NCI-H1930 (cell line): ENCODE measurements at regions not wholly inside any gene's neighbourhood (a gene's known extent, or its start where the extent isn't known, plus 50 kb on each side); places are given as distances from the start of the nearest gene placed in this dataset.
"Not testable (repeated sequence)": the region's sequence is repeated elsewhere in the genome, so short reads cannot be mapped to it uniquely, and the experiment has no call there.

ENCODE experiments used
- DNase-seq, 2 experiments: peaks; one replicate each; lab custom pipeline; 2025; lab: John Stamatoyannopoulos, UW

DNA sequence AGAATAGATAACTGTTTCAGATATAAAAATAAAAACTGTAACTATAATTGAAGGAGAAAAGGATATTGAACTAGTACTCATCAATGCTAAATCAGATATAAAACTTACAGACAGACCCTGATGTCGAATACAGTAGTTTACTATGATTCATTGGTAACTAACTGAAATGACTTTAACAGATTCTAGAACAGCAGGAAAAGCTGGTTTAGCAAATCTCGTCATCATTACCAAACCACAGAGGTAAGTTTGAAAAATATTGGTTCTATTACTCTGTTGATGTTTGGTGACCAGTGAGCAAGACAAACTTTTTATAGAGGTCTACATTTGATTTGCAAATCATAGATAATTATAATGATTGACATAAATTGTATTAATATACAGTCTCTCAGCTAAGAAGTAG, 551.4 kb upstream of the ADGRL3 start:
- DNase-seq: no peak

DNA sequence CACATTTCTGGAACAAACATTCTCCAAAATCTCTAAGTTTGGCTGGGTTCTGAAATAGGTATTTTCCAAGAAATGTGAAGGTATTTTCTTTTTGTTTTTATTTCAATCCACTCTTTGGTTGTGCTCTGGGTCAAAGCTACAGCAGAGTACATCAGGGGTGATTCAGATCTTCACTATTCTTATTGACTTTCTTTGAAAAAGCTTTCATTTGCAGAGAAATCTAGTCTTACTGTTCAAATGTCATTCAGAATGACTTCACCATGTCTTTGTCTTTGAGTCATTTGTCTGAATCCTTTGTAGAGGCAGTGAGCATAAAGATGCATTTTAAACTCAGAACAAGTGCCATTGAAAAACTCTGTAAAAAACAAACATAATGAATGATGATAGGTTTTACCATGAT, 547.2 kb upstream of the ADGRL3 start:
- DNase-seq: no peak

DNA sequence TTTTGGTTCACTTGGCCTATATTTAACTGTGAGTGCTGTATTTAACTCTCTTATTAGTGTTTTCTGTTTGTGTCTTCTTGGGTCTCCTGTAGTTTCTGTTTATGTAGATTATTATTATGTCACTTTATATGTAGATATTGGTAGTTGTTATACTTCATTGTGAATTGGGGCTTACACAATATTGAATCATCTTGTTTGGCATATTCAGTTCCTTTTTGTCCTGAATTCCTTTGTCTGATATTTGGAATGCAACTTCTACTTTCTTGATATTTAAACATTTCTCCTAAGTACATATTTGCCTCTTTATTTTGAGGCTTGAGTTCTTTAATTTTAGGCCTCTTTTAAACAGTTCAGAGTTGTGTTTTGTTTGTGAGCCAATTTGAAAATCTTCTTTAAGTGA, 544.8 kb upstream of the ADGRL3 start:
- DNase-seq: no peak

DNA sequence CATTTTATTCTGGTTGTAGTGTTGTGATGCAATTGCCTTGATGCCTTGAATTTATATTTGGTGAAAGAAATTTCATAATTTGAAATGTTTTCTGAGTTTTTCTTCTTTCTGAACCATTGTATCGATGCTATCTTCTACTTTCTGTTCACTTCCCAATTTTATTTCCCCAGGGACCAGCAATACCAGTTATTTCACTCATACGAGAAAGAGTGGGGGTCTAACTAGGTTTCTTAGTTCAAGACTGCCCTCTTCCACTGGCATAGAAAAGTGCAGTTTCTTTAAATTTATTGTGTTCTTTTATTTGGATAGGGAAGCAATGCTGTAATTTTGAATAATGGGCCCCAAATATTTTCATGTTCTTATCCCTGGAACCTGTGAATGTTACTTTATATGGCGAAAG, 544.0 kb upstream of the ADGRL3 start:
- DNase-seq: no peak

DNA sequence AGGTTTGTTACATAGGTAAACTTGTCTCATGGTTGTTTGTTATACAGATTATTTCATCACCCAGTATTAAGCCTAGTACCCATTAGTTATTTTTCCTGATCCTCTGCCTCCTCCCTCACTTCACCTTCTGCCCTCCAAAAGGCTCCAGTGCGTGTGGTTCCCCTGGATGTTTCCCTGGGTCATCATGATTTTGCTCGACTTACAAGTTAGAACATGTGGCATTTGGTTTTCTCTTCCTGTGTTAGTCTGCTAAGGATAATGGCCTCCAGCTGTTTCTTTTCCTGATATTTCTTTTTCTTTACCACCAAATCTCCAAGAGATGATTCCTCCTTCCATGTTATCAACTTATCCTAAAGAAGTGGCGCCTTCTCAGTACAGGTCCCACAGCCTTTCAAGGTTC, 543.1 kb upstream of the ADGRL3 start:
- DNase-seq: no peak

DNA sequence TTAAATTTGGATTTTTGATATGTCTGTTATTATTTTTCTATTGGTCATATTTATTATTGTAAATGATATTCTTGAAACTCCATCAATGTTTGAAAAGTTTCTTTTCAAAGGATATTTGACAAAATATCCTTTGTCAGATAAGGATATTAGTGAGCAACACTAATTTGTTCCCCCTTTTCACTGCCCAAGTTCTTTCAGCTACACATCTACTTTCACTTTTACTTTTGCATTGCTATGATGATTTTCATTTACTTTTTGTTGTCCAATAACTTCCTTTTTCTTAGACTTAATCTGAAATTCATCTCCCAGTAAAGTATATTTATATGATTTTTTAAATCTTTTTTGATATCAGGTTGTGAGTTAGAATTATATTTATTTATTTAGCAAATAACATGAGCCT, 542.3 kb upstream of the ADGRL3 start:
- DNase-seq: no peak

DNA sequence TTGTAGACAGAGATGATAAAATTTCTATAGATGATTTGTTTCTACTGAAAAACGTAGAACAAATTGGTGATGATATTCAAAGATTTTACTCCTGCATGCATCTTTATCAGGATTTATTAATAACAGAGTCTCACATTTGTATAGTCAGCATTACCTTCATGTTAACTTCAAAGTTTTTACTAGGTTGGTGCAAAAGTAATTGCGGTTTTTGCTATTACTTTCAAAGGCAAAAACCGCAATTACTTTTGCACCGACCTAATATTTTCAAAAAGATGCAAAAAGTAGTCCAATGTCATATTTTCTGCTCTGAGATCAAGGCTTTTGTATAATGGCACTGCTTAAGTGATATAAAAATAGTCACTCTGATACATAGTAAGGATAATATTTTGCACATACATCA, 536.4 kb upstream of the ADGRL3 start:
- DNase-seq: no peak

DNA sequence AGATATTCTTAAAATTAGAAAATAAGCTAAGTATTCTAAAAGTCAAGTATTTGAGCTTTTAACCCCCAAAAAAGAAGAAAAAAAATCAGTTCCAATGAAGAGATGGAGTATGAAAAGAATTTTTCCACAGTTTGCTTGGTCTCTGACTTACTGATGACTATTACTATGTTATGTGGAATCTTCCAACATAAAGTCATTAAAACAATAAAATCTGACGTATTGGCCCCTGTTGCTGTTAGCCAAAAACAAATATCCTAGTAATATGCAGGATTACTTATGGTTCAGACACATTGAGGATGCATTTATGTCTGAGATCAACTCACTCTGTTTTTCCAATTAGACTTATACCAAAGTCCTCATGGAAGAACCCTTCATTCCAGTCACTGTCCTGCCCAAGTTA, 517.2 kb upstream of the ADGRL3 start:
- DNase-seq: no peak

DNA sequence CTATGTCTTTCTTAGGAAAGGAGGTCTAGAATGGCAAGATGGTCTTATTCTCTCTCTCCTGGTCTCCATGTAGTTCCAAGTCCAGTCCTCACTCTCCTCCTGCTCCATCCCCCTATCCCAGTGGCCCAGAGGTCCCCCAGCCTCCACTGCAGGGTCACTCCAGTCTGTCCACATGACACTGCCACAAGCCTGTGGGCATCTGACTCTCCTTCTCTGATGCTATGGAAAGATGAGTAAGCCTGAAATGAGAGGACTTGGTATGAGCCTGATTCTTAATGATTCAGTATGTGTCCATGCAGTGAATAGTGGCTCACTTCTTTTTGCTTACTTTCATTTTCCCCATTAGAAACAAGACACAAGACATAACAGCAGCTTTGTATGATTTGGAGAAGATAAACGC, 516.8 kb upstream of the ADGRL3 start:
- DNase-seq: no peak

DNA sequence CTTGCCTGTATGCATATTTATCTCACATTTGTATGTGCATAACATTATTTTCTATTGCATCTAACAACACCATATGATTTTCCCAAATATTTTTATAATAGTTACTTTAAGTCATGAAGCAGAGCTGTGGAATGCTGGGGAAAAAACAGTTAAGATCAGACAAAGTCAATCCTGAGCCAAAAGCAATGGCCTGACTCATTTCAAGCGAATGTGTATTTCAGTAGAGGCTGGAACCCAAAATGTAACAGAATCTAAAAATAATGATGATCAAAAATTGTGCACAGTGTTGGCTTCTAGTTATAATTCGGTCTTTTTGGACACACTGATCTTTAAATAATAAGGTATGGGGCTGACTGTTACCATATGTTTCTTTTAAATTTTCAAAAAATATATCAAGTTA, 516.2 kb upstream of the ADGRL3 start:
- no peak for DNase-seq

DNA sequence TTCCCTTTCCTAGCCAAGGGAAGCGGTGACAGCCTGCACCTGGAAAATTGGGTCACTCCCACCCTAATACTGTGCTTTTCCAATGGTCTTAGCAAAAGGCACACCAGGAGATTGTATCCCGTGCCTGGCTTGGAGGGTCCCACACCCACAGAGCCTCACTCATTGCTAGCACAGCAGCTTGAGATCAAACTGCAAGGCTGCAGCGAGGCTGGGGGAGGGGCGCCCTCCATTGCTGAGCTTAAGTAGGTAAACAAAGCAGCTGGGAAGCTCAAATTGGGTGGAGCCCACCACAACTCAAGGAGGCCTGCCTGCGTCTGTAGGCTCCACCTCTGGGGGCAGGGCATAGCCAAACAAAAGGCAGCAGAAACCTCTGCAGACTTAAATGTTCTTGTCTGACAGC, 504.1 kb upstream of the ADGRL3 start:
- not testable (repeated sequence) for DNase-seq

DNA sequence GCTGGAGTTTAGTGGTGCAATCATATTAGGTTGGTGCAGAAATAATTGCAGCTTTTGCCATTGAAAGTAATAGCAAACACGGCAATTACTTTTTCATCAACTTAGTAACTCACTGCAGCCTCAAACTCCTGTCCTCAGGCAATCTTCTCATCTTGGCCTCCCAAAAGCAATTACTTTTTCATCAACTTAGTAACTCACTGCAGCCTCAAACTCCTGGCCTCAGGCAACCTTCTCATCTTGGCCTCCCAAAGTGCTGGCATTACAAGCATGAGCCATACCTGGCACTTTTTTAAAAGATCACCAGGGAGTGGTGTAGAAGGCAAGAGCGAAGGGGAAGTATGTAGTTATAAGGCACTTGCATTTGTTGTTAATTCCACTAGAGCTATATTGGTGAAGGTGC, 491.1 kb upstream of the ADGRL3 start:
- no peak for DNase-seq

DNA sequence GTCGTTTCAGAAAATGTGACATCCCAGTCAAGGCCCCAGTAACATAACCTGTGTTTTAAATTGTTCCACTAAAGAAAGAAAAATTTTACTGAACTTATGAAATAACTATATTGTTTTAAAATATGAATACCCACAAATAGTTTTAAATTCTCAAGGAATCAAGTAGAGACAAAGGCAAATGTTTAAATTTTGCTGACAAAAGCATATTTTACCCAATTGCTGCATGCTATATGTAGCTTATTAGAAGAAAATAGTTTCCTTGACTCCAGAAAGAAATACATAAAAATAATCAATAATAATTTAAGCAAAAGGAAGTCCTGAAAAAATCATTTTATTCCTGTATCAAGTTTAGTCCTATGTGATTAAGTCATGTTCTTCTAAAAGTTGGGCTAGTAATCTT, 481.3 kb upstream of the ADGRL3 start:
- no peak for DNase-seq

DNA sequence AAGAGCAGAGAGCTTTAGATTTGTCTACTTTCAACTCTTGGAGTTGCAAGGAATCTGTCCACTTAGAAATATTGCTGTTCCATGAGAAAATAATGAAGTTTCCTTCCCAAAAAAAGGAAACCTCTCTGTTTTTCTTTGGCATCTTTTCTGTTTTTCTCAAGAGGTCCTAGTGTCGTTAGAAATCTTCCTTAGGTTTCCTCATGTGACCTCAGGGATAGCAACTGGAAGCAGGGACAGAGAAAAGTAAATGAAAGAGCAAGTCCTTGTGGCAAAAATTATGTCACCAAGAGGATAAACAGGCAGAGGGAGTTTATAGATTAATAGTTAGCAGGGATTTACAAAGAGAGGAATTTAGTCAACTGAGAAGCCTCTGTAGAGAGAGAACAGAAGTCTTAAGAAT, 478.4 kb upstream of the ADGRL3 start:
- DNase-seq: no peak

DNA sequence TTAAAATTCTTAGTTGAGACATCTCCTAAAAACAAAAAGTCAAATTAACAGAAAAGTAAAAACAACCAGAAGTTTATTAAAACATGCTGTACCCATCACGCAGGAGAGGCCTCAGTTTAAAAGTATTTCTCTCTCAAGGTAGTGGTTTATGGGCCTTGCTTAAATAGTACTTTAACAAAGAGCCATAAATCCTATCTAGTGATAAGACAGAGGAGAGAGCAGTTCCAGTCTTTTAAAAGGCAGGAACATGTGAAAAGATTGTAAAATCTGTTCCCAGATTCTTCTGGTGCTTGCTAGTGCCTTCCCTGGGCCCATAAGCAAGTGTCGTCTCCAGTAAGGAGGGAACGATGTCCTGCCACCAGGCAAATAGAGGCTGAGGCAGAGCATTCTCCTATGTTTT, 476.3 kb upstream of the ADGRL3 start:
- DNase-seq: no peak

DNA sequence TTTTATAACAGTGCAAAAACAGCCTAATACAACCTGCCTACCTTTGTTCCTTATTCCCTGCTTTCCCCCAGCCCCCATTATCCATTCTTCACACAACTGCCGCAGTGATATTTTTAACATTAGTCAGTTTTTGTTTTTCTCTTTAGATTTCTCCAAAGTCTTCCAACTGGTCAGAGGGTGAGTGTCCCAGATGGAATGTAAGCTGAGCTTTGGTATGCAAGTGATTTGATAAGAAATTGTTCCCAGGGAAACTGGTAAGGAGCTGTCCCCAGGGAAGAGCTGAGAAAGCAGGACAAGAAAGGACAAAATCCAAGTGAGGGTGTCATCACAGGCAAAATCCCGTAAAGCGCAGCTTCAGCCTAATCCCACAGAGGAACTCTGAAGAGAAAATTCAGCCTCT, 475.5 kb upstream of the ADGRL3 start:
- no peak for DNase-seq

DNA sequence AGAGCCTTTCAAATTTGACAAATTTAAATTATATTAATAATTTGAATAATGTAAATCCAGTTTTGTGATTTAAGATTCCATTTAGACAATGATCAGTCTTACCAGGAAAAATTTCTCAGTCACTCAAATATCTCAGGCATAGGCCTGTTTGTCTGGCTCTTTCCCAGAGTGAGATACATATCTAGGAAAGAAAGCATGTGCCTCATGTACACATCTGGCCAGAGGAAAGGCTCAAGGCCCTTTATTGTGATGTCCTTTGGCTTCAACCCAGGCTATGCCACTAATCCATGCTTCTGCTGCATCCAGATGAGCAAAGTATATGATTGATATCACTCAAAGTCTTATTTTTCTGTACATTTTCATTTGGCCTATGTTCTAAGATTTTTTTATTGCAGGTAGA, 473.3 kb upstream of the ADGRL3 start:
- DNase-seq: no peak

DNA sequence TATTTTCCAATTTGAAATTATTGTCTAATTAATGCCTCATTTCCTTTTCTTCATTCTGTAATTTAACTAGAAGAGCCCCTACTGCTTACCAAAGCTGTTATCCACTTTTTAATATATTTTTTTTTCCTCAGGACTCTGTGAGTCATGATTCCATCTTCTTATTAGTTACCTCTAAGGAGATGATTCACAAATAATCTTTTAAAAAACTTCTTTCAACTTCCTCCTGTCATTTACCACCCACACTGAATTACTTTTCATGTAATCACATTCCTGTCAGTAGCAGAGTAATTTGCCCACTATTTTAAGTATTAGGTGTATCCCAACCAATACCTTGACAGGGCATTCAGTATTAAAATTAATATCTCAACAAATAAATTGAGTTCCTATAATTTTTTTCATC, 470.9 kb upstream of the ADGRL3 start:
- DNase-seq: no peak

DNA sequence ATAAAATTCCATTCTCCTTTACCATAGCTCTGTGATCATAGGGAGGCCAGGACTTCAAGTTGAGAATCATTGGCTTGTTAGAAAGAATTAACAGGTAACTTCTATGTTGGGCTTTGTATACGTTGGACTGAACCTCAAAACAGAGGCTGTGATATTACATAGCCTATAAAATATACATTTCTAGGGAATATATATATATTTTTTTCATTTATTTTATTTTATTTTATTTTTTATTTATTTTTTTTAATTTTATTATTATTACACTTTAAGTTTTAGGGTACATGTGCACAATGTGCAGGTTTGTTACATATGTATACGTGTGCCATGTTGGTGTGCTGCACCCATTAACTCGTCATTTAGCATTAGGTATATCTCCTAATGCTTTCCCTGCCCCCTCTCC, 470.4 kb upstream of the ADGRL3 start:
- not testable (repeated sequence) for DNase-seq

DNA sequence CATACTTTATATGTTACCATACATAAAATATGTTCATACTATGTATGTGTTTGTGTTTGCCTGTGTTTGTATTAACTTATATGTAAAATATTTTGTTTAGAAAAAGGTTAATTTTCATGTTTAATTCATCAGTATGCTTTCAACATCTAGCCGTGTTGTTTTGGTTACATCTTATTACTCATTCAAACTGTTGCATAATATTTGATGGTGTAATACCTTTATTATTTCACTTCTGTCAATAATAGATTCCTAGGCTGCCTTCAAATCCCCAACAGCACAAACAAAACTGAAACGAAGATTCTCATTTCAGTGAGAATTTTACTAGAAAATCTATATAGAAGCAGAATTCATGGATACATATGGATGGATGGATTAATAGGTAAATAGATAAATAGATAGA, 462.3 kb upstream of the ADGRL3 start:
- DNase-seq: no peak

DNA sequence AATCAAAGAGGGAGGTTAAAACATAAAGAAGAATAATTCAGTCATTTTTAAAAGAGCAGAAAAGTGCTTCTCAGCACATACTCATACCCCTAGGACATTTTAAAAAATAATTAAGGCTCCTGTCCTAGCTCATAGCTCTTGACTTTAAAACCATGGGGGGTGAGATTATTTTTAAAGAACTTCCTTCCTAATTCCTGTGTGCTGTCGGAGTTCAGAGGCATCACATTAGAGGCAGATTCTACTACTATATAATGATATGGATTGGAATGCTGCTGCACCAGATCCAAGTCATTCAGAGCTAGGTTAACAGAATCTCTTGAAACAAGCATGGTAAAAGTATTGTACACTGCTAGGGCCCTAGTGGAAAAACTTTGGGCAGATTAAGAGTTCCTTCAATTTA, 456.5 kb upstream of the ADGRL3 start:
- DNase-seq: no peak

DNA sequence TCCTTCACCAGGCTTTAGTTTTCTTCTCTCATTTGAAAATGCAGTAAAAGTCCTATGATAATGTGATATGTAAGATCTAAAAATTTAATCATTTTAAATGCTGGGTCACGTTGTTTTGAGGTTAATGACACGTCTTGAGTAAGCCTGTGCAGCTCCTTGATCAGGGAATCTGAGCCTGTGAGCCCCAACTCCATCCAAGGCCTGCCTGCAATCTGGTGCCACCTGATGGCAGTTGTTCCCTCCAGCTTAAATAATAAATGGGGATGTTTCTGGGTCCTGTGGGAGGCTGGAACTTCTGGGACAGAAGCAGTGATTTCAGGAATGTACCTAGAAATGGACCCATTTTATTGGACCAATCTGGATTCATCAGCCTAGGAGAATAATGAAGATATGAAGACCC, 455.4 kb upstream of the ADGRL3 start:
- DNase-seq: no peak

DNA sequence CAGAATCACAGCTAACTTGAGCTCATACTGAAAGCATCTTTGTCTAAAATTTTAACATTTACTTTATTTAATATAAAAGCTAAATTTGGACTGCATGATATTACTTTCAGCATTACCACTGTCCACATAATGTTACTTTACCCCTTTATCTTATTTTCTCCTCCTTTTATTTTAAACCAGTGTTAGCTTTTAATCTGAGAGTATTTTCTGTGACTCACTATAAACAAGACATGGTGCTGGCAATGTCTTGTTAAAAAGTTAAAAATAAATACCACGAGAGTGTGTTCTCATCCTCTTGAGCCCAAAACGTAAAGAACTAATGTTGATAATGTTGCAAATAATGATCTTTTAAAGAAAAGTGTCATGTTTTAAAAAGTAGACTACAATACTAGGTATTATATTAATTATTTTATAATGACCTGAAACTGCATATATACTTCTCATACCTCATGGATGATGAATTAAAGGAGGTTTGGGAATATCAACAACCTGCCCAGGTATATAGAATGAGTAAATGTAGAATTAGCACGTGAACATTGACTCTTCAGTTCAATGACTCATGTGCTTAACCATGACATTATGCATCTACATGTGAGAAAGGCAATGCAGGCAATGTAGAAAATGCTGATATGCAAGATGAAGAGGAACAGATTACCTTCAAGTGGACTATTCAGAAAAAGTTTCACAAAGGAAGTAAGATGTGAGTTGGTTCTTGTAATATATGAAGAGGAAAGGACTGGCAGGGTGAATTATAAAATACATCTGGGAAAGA, 454.1 kb upstream of the ADGRL3 start:
- DNase-seq: no peak

DNA sequence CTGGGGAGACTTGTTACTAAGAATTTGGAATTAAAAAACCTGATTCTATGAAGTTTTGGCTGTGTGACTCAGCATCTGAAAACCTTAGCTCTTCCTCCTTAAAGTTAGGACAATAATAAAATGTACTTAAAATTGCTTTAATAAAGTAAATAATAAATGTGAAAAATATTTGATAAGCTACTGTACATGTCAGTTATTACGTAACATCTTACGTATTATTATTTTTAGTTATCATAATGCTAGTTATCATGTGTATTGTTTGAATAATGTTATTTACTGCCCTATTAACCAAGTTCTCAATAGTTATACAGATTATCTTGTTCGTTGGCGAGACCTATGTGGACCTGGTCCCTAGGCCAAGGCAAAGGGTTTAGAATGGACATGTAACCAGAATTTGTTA, 449.2 kb upstream of the ADGRL3 start:
- DNase-seq: no peak
